GM21825 (cell line): ENCODE measurements at regions not wholly inside any gene's neighbourhood (a gene's known extent, or its start where the extent isn't known, plus 50 kb on each side); places are given as distances from the start of the nearest gene placed in this dataset.
"Not testable (repeated sequence)": the region's sequence is repeated elsewhere in the genome, so short reads cannot be mapped to it uniquely, and the experiment has no call there.

ENCODE experiments used
- ATAC-seq: cut with Tn5 transposase; IDR thresholded peaks from one replicate; pipeline ENCODE4 v1.9.1; 2021; ENCODE audit warnings: mild to moderate bottlenecking, moderate library complexity; ENCODE audit not compliant: unreplicated experiment

- peak; percentile 62 for ATAC-seq
Measured at GRCh38 chr18:8912348-8913326, 189.9 kb upstream of the NDUFV2 start.

GRCh38 chr18:8913606-8914403, 188.7 kb upstream of the NDUFV2 start:
- ATAC-seq: not testable (repeated sequence)

GRCh38 chr18:8914404-8915264, 187.9 kb upstream of the NDUFV2 start:
- not testable (repeated sequence) for ATAC-seq

DNA sequence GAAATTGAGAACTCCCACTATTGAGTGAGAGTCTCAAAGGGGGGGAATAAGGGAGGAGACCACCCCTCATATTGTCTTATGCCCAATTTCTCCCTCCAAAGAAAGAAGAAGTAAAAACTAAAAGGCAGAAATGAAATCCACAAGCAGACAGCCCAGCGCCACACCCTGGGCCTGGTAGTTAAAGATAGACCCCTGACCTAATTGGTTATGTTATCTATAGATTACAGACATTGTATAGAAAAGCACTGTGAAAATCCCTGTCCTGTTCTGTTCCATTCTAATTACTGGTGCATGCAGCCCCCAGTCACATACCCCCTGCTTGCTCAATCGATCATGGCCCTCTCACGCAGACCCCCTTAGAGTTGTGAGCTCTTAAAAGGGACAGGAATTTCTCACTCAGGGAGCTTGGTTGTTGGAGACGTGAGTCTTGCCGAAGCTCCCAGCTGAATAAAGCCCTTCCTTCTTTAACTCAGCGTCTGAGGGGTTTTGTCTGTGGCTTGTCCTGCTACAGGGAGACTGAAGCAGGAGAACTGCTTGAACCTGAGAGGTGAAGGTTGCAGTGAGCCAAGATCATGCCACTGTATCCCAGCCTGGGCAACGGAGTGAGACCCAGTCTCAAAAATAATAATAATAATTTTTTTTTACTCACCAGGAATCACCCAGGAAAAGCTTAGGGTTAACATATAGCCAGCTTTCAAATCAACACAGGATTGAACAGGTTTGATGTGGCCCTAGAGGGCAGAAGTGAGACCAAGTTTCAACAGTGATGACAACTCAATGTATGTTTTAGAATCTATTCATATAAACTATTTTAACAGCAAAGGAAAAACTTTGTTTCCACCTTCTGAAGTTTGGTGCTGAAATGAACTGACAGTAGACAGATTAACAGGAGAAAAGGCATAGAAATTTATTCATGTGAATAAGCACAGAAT, 181.4 kb upstream of the NDUFV2 start:
- ATAC-seq: not testable (repeated sequence)

DNA sequence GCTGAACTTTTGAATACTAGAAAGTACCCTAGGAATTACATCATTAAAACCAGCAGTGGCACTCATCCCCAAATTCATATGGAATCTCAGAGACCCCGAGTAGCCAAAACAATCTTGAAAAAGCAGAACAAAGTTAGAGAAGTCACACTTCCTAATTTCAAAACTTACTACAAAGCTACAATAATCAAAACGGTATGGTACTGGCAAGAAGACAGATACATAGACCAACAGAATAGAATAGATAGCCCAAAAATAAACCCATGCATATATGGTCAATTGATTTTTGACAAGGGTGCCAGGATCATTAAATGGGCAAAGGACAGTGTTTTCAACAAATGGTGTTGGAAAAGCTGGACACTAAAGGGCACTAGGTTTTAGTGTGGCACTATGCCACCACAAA, 176.0 kb upstream of the NDUFV2 start:
- no peak for ATAC-seq

DNA sequence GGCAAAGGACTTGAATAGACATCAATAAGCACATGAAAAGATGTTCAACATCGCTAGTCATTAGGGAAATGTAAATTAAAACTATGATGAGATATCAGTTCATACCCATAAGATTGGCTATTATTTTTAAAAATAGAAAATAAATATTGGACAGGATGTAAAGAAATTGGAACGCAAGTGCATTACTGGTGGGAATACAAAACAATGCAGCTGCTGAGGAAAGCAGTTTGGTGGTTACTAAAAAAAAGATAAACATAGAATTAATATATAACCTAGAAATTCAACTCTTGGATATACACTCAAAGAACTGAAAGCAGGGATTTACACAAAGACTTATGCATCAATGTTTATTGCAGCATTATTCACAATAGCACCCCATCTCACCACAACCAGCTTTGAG, 174.5 kb upstream of the NDUFV2 start:
- no peak for ATAC-seq

GRCh38 chr18:8928847-8929780, 173.4 kb upstream of the NDUFV2 start:
- ATAC-seq: no peak

- ATAC-seq: no peak
Measured at GRCh38 chr18:8930990-8931616, 171.4 kb upstream of the NDUFV2 start.

- no peak for ATAC-seq
Measured at GRCh38 chr18:8932866-8933265, 169.6 kb upstream of the NDUFV2 start.

DNA sequence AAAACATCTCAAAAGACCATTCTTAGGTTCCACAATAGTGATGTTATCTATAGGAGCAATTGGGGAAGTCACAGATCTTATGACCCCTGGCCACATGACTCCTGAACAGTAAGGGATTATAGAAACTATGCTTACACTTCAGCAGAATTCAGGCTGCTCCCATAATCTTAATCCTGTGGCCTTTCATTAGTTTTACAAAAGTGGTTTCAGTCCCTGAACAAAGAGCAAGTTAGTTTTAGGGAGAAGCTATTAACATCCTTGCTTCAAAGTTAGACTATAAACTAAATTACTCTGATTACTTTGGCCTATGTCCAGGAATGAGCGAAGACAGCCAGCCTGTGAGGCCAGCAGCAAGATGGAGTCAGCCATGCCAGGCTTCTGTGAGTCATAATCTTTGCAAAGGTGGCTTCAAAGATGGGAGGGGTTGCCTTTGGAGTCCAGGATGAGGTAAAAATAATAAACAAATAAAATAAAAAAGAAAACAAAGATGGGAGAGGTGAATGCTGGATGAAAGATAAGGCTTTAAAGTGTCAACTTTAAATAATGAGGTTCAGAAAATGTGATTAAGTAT, 168.7 kb upstream of the NDUFV2 start:
- ATAC-seq: no peak

DNA sequence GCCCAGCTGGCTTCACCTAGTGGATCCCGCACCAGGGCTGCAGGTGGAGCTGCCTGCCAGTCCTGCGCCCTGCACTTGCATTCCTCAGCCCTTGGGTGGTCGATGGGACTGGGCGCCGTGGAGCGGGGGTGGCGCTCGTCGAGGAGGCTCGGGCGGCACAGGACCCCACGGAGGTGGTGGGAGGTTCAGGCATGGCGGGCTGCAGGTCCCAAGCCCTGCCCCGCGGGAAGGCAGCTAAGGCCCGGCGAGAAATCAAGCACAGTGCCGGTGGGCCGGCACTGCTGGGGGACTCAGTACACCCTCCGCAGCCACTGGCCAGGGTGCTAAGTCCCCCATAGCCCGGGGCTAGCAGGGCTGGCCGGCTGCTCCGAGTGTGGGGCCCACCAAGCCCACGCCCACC, 167.2 kb upstream of the NDUFV2 start:
- ATAC-seq: not testable (repeated sequence)

DNA sequence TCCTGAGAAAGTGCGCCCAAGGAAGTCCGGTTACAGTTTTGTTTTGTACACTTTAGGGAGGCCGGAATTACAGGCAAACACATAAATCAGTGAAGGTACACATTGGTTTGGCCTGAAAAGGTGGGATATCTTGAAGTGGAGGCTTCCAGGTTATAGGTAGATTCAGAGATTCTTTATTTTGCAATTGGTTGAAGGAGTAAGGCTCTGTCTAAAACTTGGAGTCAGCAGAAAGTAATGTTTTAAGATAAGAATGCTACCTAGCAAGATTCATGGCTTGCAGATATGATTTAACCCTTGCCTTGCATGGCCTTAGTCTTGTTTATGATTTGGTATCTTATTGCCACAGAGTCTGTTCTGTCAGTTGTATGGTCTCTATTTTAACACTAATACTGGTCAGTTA, 165.9 kb upstream of the NDUFV2 start:
- ATAC-seq: no peak

- ATAC-seq: no peak
Measured at GRCh38 chr18:8937160-8938094, 165.1 kb upstream of the NDUFV2 start.

- no peak for ATAC-seq
Measured at GRCh38 chr18:8938817-8939216, 163.7 kb upstream of the NDUFV2 start.

- ATAC-seq: no peak
Measured at GRCh38 chr18:8942021-8942908, 160.2 kb upstream of the NDUFV2 start.
